Astrocyte (in vitro differentiated cells and primary cell): ENCODE measurements at regions not wholly inside any gene's neighbourhood (a gene's known extent, or its start where the extent isn't known, plus 50 kb on each side); places are given as distances from the start of the nearest gene placed in this dataset.

Experiments
- DNase-seq: peaks from one replicate; pipeline ENCODE4 v3.0.0-alpha.2; 2010; ENCODE audit warnings: low read depth
- FAIRE-seq: peaks from 2 replicates; lab custom pipeline; 2011; peaks lifted over from hg19 to GRCh38; lab: Jason Lieb, UNC
- H2AFZ ChIP-seq: 2 replicates; pipeline ENCODE4 v1.6.0; 2012; ENCODE audit warnings: low read depth, low read length, inconsistent platforms
- H3K27ac ChIP-seq: 2 replicates; pipeline ENCODE4 v1.5.1; 2011; ENCODE audit warnings: low read depth, low read length, inconsistent platforms
- H3K27me3 ChIP-seq: 2 replicates; pipeline ENCODE4 v1.6.0; 2011; ENCODE audit warnings: low read length, inconsistent platforms; ENCODE audit not compliant: insufficient read depth
- H3K36me3 ChIP-seq: 2 replicates; pipeline ENCODE4 v1.5.1; 2011; ENCODE audit warnings: low read length, inconsistent platforms; ENCODE audit not compliant: insufficient read depth
- H3K4me1 ChIP-seq: 2 replicates; pipeline ENCODE4 v1.5.1; 2011; ENCODE audit warnings: low read length, inconsistent platforms; ENCODE audit not compliant: insufficient read depth
- H3K4me2 ChIP-seq: 2 replicates; pipeline ENCODE4 v1.6.0; 2012; ENCODE audit warnings: low read length, inconsistent platforms
- H3K4me3 ChIP-seq: 2 replicates; pipeline ENCODE4 v1.5.1; 2011; ENCODE audit warnings: low read depth, mild to moderate bottlenecking, low read length, inconsistent platforms; ENCODE audit not compliant: insufficient read depth
- H3K79me2 ChIP-seq: 2 replicates; pipeline ENCODE4 v1.6.0; 2012; ENCODE audit warnings: mild to moderate bottlenecking, low read length, inconsistent platforms; ENCODE audit not compliant: insufficient read depth
- H3K9ac ChIP-seq: 2 replicates; pipeline ENCODE4 v1.6.0; 2012; ENCODE audit warnings: mild to moderate bottlenecking, low read length, inconsistent platforms
- H3K9me3 ChIP-seq: 2 replicates; pipeline ENCODE4 v1.5.1; 2012; ENCODE audit warnings: low read depth, mild to moderate bottlenecking, low read length, inconsistent platforms; ENCODE audit not compliant: insufficient read depth
- H4K20me1 ChIP-seq: 2 replicates; pipeline ENCODE4 v1.6.0; 2012; ENCODE audit warnings: low read length, inconsistent platforms; ENCODE audit not compliant: insufficient read depth
- H3K27ac Mint-ChIP-seq: one replicate; pipeline ENCODE4 v1.8.0; 2021; ENCODE audit warnings: mild to moderate bottlenecking, mixed read lengths; ENCODE audit not compliant: unreplicated experiment
- H3K27me3 Mint-ChIP-seq: one replicate; pipeline ENCODE4 v1.8.0; 2021; ENCODE audit warnings: low read depth, mixed read lengths; ENCODE audit not compliant: unreplicated experiment
- H3K36me3 Mint-ChIP-seq: one replicate; pipeline ENCODE4 v1.8.0; 2021; ENCODE audit warnings: low read depth, mixed read lengths; ENCODE audit not compliant: unreplicated experiment
- H3K4me1 Mint-ChIP-seq: one replicate; pipeline ENCODE4 v1.8.0; 2021; ENCODE audit warnings: low read depth, mixed read lengths; ENCODE audit not compliant: unreplicated experiment
- H3K4me3 Mint-ChIP-seq: one replicate; pipeline ENCODE4 v1.8.0; 2021; ENCODE audit warnings: mild to moderate bottlenecking, moderate library complexity, mixed read lengths; ENCODE audit not compliant: unreplicated experiment
- H3K9me3 Mint-ChIP-seq: one replicate; pipeline ENCODE4 v1.8.0; 2021; ENCODE audit warnings: mild to moderate bottlenecking, mixed read lengths; ENCODE audit not compliant: unreplicated experiment
- CTCF ChIP-seq: IDR thresholded peaks from 2 replicates; pipeline ENCODE4 v1.5.1; 2011; ENCODE audit warnings: low read depth, mild to moderate bottlenecking, inconsistent platforms, low read length, moderate library complexity; ENCODE audit not compliant: insufficient read depth
- EZH2 ChIP-seq: IDR thresholded peaks from 2 replicates; pipeline ENCODE4 v1.6.1; 2012; ENCODE audit warnings: mild to moderate bottlenecking, low read length, inconsistent platforms; ENCODE audit not compliant: insufficient read depth

GRCh38 chr11:82080160-82080559 is 653.5 kb downstream of the FAM181B start:
- Histone ChIP-seq H3K36me3 (no peaks in the 10 kb centered on the region), H3K9me3 (no peaks in the 10 kb centered on the region), H3K27ac (no peak overlapping the region), H3K79me2 (no peaks in the 10 kb centered on the region), H3K4me3 (no peak overlapping the region), H3K9ac (no peak overlapping the region), H4K20me1 (no peaks in the 10 kb centered on the region), H3K4me1 (no peaks in the 10 kb centered on the region), H3K4me2 (no peak overlapping the region), H2AFZ (no peak overlapping the region), H3K27me3 (no peaks in the 10 kb centered on the region)
- H3K27ac Mint-ChIP-seq = no peak overlapping the region
- H3K9me3 Mint-ChIP-seq = no peaks in the 10 kb centered on the region
- TF ChIP-seq EZH2 (no peak), CTCF (no peak)
- FAIRE-seq (no peak), DNase-seq (peak; percentile 51)
- no peak overlapping the region for H3K4me3 Mint-ChIP-seq
- no peaks in the 10 kb centered on the region for H3K27me3 Mint-ChIP-seq
- H3K36me3 Mint-ChIP-seq = no peaks in the 10 kb centered on the region
- H3K4me1 Mint-ChIP-seq = peaks cover 3% of the 10 kb centered on the region

GRCh38 chr11:82076126-82076525 is 657.5 kb downstream of the FAM181B start:
- no peak overlapping the region for H3K4me3 Mint-ChIP-seq
- Histone ChIP-seq H3K4me3 (no peak overlapping the region), H3K4me1 (no peaks in the 10 kb centered on the region), H3K9me3 (no peaks in the 10 kb centered on the region), H3K9ac (no peak overlapping the region), H3K27ac (no peak overlapping the region), H2AFZ (no peak overlapping the region), H3K4me2 (no peak overlapping the region), H3K36me3 (no peaks in the 10 kb centered on the region), H3K79me2 (no peaks in the 10 kb centered on the region), H4K20me1 (no peaks in the 10 kb centered on the region), H3K27me3 (no peaks in the 10 kb centered on the region)
- H3K36me3 Mint-ChIP-seq = no peaks in the 10 kb centered on the region
- no peaks in the 10 kb centered on the region for H3K9me3 Mint-ChIP-seq
- TF ChIP-seq CTCF = no peak
- TF ChIP-seq EZH2 = no peak
- FAIRE-seq (no peak), DNase-seq (no peak)
- peaks cover 3% of the 10 kb centered on the region for H3K4me1 Mint-ChIP-seq
- H3K27me3 Mint-ChIP-seq = no peaks in the 10 kb centered on the region
- H3K27ac Mint-ChIP-seq = no peak overlapping the region

GRCh38 chr11:82059505-82059904 is 674.2 kb downstream of the FAM181B start:
- Histone ChIP-seq H3K4me3 (no peak overlapping the region), H3K9me3 (no peaks in the 10 kb centered on the region), H4K20me1 (no peaks in the 10 kb centered on the region), H3K4me2 (no peak overlapping the region), H3K27ac (no peak overlapping the region), H2AFZ (no peak overlapping the region), H3K36me3 (no peaks in the 10 kb centered on the region), H3K4me1 (no peaks in the 10 kb centered on the region), H3K9ac (no peak overlapping the region), H3K79me2 (no peaks in the 10 kb centered on the region), H3K27me3 (no peaks in the 10 kb centered on the region)
- no peaks in the 10 kb centered on the region for H3K4me1 Mint-ChIP-seq
- H3K27me3 Mint-ChIP-seq = peaks cover 1% of the 10 kb centered on the region
- no peaks in the 10 kb centered on the region for H3K36me3 Mint-ChIP-seq
- DNase-seq (no peak), FAIRE-seq (no peak)
- no peak overlapping the region for H3K4me3 Mint-ChIP-seq
- H3K9me3 Mint-ChIP-seq = no peaks in the 10 kb centered on the region
- no peak for TF ChIP-seq EZH2
- TF ChIP-seq CTCF = no peak
- H3K27ac Mint-ChIP-seq = no peak overlapping the region
